IPS DF 19.7 (cell line): ENCODE measurements at regions not wholly inside any gene's neighbourhood (a gene's known extent, or its start where the extent isn't known, plus 50 kb on each side); places are given as distances from the start of the nearest gene placed in this dataset.
A peak's percentile ranks its signal among the peaks of the same experiment; 100 is the strongest.
"Not testable (repeated sequence)": the region's sequence is repeated elsewhere in the genome, so short reads cannot be mapped to it uniquely, and the experiment has no call there.

Source experiments
- DNase-seq: peaks from one replicate; pipeline ENCODE4 v3.0.0-alpha.2; 2013; ENCODE audit warnings: low read depth, low spot score

- peak; percentile 38 for DNase-seq
Observed at GRCh38 chr3:177358091-177358976, 161.1 kb upstream of the TBL1XR1 start.

DNA sequence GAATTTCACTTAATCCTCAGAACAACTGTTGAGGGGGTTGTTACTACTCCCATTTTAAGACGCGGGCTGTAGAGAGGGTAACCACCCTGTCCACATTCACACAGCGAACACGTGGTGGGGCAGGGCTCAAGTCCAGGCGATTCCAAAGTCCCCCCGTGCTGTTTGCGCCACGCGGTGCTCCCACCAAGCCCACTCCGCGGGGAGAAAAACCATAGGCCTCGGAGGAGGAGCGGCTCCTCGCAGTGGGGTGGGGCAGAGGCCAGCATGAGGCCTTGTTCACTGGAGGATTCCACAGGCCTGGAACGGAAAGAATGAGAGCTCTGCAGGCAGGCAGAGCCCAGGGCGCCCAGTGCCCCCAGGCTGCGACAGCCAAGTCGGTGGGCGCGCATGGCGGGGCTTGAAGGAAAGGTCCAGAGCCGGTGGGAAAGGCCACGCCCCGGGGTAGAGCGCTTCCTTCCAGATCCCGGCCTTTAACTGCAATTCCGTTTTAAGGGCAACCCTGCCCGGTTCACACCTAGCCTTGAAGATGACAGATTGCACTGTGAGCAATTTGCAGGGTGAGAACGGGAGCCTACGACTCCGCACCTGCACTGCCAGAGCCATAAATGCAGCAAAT is 161.8 kb upstream of the TBL1XR1 start:
- DNase-seq, result peak; percentile 45

DNA sequence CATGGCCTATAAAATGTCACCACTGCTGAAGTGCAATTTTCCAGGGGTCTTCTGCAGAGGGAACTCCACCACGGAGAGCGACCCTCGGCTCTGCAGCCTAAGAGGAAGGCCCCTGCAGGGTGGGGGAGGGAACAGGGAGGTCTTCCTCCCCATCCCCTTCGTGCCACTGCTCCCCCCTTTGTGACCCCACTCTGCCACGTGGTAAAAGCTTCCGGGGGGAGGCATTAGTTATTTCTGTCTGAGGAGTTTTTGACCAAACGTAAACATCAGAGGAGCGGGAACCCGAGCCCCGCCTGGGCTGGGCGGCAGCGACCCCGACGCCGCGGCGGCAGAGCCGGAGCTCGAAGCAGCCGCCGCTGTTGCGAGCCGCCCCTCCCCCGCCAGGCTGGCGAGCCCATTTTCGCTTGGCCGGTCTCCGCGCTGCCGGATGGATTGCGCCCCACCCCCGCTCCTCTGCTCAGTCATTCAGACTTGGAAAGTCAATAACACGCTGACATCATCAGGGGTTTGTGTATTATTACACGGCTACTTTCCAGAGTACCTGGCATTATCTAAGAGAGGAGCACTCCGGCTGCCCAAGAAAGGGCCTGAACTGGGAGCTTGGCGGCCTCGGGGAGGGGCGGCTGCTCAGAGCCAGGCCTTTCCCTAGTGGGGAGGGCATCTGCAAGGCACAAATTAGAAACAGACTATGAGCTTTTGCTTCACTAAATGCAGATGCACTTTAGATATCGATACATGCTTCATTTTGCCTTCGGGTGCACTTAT is 162.5 kb upstream of the TBL1XR1 start:
- peak; percentile 98 for DNase-seq

DNA sequence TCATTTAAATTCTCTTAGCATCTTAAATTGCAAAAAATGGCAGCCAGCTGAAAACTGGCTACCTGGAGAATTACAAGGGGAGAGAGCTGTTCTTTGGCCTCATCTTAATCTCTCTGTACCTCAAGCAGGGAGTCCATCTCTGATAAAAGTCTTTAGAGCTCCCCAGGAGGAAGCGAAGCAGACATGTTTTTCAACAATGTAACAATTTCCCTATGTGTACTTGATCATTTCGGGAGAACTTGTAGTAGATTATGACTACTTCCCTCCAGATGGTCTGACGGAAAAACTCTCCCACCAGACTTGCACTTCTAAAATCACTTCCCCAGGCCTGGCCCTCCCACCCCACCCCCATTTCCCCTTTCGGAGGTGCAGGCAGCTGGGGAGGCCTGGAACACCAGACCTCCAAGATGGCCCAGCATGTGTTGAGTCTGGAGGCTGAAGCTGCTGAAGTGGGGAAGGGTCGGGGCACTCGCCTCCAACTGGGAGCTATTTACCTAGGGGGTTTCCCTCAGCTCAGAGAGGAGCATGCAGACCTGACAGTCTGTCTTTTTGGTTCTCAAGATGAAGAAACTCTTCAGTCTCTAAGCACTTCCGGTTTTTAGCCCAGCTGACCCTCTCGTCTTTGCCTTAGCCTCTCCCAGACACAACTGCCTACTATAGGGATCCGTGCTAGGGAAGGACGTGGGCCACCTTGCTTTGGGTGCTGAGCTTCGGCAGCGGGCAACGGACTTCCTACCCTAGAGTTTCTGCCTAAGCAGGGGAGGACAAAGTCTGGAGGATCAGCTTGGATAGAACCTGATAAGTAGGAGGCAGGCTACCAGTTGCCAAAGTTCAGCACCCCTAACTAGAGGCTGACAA is 164.0 kb upstream of the TBL1XR1 start:
- no peak for DNase-seq

GRCh38 chr3:177362626-177363025 is 165.3 kb upstream of the TBL1XR1 start:
- no peak for DNase-seq

DNA sequence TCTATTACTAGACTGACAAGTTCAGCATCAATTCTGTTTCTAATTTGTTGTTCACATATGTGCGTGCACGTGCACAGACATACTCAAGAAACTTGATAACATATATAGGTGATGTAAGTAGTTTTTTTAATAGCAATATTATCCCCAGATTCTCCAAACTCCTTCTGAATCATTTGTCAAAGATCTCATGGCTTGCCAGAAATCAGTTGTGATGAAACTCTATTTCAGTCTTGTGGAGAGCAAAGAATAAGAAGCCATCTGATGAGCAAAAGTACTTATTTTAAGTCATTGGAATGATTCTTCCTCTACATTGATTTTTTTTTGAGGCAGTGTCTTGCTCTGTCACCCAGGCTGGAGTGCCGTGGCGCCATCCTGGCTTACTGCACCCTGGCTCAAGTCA is 167.0 kb upstream of the TBL1XR1 start:
- no peak for DNase-seq

DNA sequence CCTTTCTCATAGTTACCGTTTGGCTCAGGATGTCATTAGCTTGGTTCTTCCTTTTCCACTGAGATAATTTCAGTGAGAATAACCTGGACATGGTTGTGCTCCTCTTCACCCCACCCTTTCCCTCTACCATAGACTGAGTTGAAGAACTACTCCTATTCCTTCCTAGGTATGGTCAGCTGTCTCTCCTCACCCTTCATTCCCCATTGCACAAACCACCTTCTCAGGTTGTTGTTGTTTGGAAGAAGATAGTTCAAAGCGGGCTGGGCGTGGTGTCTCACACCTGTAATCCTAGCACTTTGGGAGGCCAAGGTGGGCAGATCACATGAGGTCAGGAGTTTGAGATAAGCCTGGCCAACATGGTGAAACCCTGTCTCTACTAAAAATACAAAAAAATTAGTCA is 168.0 kb upstream of the TBL1XR1 start:
- DNase-seq, result not testable (repeated sequence)

GRCh38 chr3:177367788-177368187 is 170.5 kb upstream of the TBL1XR1 start:
- DNase-seq, result no peak

DNA sequence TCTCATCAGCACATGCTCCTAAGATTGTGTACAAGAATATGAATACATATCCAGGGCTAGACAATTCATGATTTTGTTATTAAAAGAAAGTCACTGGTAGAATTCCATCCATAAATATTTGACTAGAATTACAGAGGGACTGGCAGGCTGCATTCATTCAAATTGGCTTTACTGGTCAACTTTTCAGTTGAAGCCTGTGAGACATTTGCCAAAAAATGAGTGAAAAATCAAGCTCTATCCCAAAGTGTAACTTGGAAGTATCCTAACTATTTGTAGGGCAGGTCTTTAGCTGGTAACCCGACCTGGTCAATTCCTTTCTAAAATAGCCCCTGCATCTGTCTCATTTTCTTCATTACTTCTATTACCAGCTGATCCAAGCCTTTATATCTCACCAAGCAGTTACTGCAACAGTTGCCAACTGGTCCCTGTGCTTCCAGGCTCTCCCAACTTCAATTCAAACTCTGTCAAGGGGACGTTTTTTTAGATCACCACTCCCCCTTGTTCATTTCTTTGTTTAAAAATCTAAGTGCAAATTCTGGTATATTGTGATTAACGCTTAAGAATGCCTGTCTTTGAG is 173.1 kb upstream of the TBL1XR1 start:
- no peak for DNase-seq

- DNase-seq, result no peak
Observed at GRCh38 chr3:177371146-177371545, 173.9 kb upstream of the TBL1XR1 start.

DNA sequence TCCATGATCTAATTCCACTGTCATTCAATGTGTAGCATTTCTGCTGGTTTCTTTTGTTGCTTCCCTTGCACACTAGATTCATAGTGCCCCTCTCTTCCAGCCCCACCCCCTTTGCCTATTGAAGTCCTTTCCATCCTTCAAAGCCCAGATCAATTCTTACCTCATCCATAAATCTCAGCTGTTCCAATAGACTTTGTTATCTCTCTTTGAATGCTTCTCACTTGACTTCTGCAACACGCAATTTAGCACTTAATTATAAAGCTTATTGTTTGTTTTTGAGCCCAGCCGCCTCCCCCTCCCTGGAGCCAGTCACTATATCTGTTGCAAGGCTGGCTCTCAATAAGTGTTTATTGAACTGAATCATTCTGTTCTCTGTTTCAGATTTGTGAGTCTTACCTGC is 174.6 kb upstream of the TBL1XR1 start:
- no peak for DNase-seq

DNA sequence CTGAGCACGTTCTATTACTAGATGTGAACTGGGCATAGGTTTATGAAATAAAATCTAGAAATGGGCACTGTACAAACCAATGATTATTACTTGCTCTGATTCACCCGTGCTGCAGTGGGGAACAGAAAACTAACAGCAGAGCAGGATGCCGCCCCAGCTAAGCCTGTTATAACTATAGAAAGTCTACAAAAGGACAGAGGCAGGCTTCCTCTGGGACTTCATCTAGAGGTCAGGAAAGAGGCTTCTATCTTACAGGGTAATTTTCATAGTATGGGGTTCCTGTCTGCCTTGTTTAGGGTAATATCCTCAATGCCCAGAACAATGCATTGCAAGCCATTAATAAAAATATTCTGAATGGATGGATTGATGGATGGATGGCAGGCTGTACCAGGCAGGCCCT is 177.0 kb upstream of the TBL1XR1 start:
- DNase-seq, result no peak

GRCh38 chr3:177375316-177375715 is 178.0 kb upstream of the TBL1XR1 start:
- no peak for DNase-seq

DNA sequence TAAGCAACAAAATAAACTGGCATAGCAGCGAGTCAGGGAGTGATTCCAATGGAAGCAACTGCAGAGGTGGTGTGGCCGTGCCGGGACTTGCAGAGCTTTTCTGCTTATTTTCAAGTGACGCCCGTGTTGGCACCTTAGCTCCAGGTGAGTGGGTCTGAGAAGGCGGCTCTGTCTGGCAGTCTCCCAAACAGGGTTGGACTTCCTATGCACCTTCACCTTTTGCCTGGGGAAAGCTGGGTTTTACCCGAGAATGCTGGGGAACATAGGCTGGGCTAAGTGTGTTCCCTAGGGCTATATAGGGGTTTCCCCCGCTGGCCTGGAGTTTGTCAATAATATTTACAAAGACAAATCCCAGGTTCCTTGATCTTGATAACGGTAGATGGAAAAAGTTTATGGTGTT is 179.9 kb upstream of the TBL1XR1 start:
- DNase-seq, result no peak

- DNase-seq, result no peak
Observed at GRCh38 chr3:177378168-177378567, 180.9 kb upstream of the TBL1XR1 start.

DNA sequence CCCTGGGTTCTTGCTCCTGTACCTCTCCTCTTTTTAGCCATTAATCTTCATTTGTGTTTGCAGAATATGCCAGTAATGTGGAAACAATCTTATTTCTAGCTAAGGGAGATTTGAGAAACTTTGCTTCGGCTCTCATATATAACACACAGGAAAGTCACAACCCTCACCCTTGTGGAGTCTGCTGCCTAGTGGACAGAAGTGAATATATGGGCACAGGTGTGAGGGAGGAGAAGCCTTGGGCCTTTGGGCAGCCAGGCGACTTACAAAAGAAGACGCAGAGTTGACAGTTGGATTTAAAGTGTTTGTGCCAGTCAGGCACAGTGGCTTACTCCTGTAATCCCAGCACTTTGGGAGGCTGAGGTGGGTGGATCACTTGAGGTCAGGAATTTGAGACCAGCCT is 181.8 kb upstream of the TBL1XR1 start:
- DNase-seq, result no peak

- no peak for DNase-seq
Observed at GRCh38 chr3:177381070-177381469, 183.8 kb upstream of the TBL1XR1 start.

- DNase-seq, result no peak
Observed at GRCh38 chr3:177382944-177383343, 185.7 kb upstream of the TBL1XR1 start.

GRCh38 chr3:177385186-177385585 is 187.9 kb upstream of the TBL1XR1 start:
- DNase-seq, result no peak

GRCh38 chr3:177385831-177386301 is 188.6 kb upstream of the TBL1XR1 start:
- DNase-seq, result no peak

- DNase-seq, result no peak
Observed at GRCh38 chr3:177388209-177388608, 190.9 kb upstream of the TBL1XR1 start.
